Ishikawa (cell line): ENCODE measurements at regions not wholly inside any gene's neighbourhood (a gene's known extent, or its start where the extent isn't known, plus 50 kb on each side); places are given as distances from the start of the nearest gene placed in this dataset.

ENCODE experiments used
- CEBPB ChIP-seq: IDR thresholded peaks from 2 replicates; pipeline ENCODE4 v1.6.1; 2012
- CREB1 ChIP-seq: IDR thresholded peaks from 2 replicates; pipeline ENCODE4 v1.6.1; 2012; ENCODE audit warnings: low read depth
- EGR1 ChIP-seq: IDR thresholded peaks from 2 replicates; pipeline ENCODE4 v1.6.1; 2012
- EP300 ChIP-seq: IDR thresholded peaks from 2 replicates; pipeline ENCODE4 v1.6.1; 2012; ENCODE audit warnings: borderline replicate concordance
- FOXM1 ChIP-seq: IDR thresholded peaks from 2 replicates; pipeline ENCODE4 v1.6.1; 2012; ENCODE audit warnings: low read depth, borderline replicate concordance
- MAX ChIP-seq: IDR thresholded peaks from 2 replicates; pipeline ENCODE4 v1.6.1; 2012
- NFIC ChIP-seq: IDR thresholded peaks from 2 replicates; pipeline ENCODE4 v1.6.1; 2012
- RAD21 ChIP-seq: IDR thresholded peaks from 2 replicates; pipeline ENCODE4 v1.6.1; 2012; ENCODE audit warnings: low read depth
- REST ChIP-seq: IDR thresholded peaks from 2 replicates; pipeline ENCODE4 v1.6.1; 2012; ENCODE audit warnings: low read depth, mild to moderate bottlenecking
- TAF1 ChIP-seq: IDR thresholded peaks from 2 replicates; pipeline ENCODE4 v1.6.1; 2012; ENCODE audit warnings: low read depth, mild to moderate bottlenecking
- TCF12 ChIP-seq: IDR thresholded peaks from 2 replicates; pipeline ENCODE4 v1.6.1; 2012; ENCODE audit warnings: low read depth
- TEAD4 ChIP-seq: IDR thresholded peaks from 2 replicates; pipeline ENCODE4 v1.6.1; 2012
- USF1 ChIP-seq: IDR thresholded peaks from 2 replicates; pipeline ENCODE4 v1.6.1; 2012
- YY1 ChIP-seq: IDR thresholded peaks from 2 replicates; pipeline ENCODE4 v1.6.1; 2012; ENCODE audit warnings: low read depth
- ZBTB7A ChIP-seq: IDR thresholded peaks from 2 replicates; pipeline ENCODE4 v1.6.1; 2012; ENCODE audit warnings: low read depth

- TF ChIP-seq EGR1 (no peak), TAF1 (no peak), YY1 (no peak), FOXM1 (no peak), REST (no peak), TCF12 (no peak), TEAD4 (no peak), RAD21 (no peak), NFIC (no peak), CREB1 (no peak), MAX (no peak)
Observed at GRCh38 chr1:29838738-29839320, 602.5 kb downstream of the PTPRU start.

- TF ChIP-seq RAD21, result no peak
- TF ChIP-seq EP300, result no peak
- no peak for TF ChIP-seq TAF1
- no peak for TF ChIP-seq MAX
- TF ChIP-seq CREB1, result no peak
- TF ChIP-seq REST, result no peak
- TF ChIP-seq NFIC, result no peak
- no peak for TF ChIP-seq EGR1
- TF ChIP-seq YY1, result no peak
- TF ChIP-seq ZBTB7A, result no peak
- no peak for TF ChIP-seq USF1
- no peak for TF ChIP-seq TEAD4
- no peak for TF ChIP-seq CEBPB
- TF ChIP-seq TCF12, result no peak
- no peak for TF ChIP-seq FOXM1
Observed at GRCh38 chr1:29836651-29837646, 600.6 kb downstream of the PTPRU start.

GRCh38 chr1:29835874-29836273 is 599.6 kb downstream of the PTPRU start:
- no peak for TF ChIP-seq MAX
- TF ChIP-seq ZBTB7A, result no peak
- TF ChIP-seq TAF1, result no peak
- TF ChIP-seq CEBPB, result no peak
- TF ChIP-seq NFIC, result no peak
- no peak for TF ChIP-seq EGR1
- no peak for TF ChIP-seq FOXM1
- no peak for TF ChIP-seq RAD21
- TF ChIP-seq EP300, result no peak
- no peak for TF ChIP-seq TCF12
- TF ChIP-seq CREB1, result no peak
- no peak for TF ChIP-seq USF1
- no peak for TF ChIP-seq TEAD4

GRCh38 chr1:29835406-29835805 is 599.1 kb downstream of the PTPRU start:
- TF ChIP-seq EP300 (no peak), EGR1 (no peak), NFIC (no peak), TAF1 (no peak), ZBTB7A (no peak), YY1 (no peak), TCF12 (no peak), USF1 (no peak), CEBPB (no peak), MAX (no peak), CREB1 (no peak), RAD21 (no peak), TEAD4 (no peak), REST (no peak)
